Upper lobe of left lung (tissue), 4 donors: ENCODE measurements at regions not wholly inside any gene's neighbourhood (a gene's known extent, or its start where the extent isn't known, plus 50 kb on each side); places are given as distances from the start of the nearest gene placed in this dataset.

Source experiments
- POLR2A ChIP-seq, 4 donors: fragments of 450-650 bp; IDR thresholded peaks; one replicate each; pipeline ENCODE4 v1.5.1; 2016 to 2017; ENCODE audit warnings: antibody characterized with exemption in 4 of 4, mild to moderate bottlenecking in 2 of 4
- TF ChIP-seq, protein P1 (sequence below), 6 experiments: fragments of 450-650 bp in 4 of 6; fragments of 200-600 bp in 2 of 6; sonication (generic) in 2 of 6; IDR thresholded peaks; one replicate each; pipeline ENCODE4 v1.5.1; 2016 to 2019; ENCODE audit warnings: antibody characterized with exemption in 6 of 6

DNA sequence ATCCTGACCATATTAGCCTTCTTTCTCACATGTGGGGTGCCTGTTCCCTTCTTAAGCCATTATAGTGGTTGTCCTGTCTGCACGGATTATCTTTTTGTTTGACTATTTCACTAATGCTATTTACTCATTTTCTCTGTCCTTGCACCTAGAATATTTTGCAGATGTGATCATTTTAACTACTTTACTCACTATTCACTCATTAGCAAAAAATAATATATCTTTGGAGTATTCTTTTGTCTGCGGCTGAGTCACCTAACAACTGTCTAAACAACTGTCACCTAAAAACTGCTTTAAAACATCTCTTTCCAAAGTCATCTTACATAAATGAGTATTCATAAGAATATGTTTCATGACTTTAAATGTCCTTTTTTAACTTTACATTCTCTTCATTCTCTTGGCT is 87.4 kb downstream of the KCNJ2 start:
- TF ChIP-seq POLR2A (IDR thresholded peaks at IDR 0.05), result no peak
- TF ChIP-seq, protein P1, sequence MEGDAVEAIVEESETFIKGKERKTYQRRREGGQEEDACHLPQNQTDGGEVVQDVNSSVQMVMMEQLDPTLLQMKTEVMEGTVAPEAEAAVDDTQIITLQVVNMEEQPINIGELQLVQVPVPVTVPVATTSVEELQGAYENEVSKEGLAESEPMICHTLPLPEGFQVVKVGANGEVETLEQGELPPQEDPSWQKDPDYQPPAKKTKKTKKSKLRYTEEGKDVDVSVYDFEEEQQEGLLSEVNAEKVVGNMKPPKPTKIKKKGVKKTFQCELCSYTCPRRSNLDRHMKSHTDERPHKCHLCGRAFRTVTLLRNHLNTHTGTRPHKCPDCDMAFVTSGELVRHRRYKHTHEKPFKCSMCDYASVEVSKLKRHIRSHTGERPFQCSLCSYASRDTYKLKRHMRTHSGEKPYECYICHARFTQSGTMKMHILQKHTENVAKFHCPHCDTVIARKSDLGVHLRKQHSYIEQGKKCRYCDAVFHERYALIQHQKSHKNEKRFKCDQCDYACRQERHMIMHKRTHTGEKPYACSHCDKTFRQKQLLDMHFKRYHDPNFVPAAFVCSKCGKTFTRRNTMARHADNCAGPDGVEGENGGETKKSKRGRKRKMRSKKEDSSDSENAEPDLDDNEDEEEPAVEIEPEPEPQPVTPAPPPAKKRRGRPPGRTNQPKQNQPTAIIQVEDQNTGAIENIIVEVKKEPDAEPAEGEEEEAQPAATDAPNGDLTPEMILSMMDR (IDR thresholded peaks at IDR 0.05), result no peak
